Activated effector memory CD4-positive, alpha-beta T cell treated with anti-CD3 and anti-CD28 coated beads, Interleukin-2, amount 50 U/mL, for 16 hours (primary cell): ENCODE measurements at regions not wholly inside any gene's neighbourhood (a gene's known extent, or its start where the extent isn't known, plus 50 kb on each side); places are given as distances from the start of the nearest gene placed in this dataset.

ENCODE experiments used
- DNase-seq: peaks from one replicate; pipeline ENCODE4 v3.0.0-alpha.2; 2020

DNA sequence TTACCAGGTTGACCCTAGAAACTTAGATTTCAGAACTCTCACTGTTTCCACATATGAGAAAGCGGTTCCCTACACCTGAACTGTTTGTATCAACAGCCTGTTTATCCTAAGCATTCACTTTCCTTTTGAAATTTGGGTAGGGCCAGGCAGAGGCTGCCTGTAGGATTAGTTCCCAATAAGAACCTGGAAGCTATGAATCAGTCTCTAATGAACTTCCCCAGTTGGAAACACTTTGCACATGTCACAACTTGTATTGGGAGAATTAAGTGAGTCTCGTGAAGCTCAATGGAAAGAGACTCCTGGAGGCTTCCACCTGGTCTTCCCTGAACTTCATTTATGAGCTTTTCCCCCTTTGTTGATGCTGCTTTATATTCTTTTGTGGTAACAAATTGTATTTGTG is 486.6 kb upstream of the HS6ST1 start:
- DNase-seq: no peak

DNA sequence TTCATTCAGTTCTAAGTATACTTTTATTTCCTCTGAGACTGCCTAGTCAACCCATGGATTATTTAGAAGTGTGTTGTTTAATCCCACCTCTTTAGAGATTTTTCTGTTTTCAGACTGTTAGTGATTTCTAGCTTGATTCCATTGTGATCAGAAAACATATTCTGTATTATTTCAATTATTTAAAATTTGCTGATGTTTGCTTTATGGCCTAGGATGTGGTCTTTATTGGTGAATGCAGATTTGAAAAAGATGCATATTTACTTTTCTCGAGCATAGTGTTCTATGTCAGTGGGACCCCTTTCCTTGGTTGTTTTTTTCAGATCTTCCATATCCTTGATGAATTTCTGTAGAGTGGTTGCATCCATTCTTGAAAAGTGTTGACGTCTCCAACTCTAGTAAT is 487.2 kb upstream of the HS6ST1 start:
- DNase-seq: no peak

DNA sequence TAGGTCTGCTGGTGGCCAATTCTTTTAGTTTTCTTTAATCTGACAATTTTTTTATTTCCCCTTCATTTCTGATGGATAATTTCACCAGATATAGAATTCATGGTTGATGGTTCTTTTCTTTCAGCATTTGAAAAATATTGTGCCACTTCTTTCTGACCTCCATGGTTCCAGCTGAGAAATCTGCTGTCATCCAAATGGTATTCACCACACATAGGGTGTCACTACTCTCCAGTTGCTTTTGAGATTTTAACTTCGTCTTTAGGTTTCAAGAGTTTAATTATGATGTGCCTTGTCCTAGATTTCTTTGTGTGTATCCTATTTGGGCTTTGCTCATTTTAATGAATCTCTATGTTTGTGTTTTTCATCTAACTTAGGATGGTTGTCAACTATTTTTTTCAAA is 488.6 kb upstream of the HS6ST1 start:
- DNase-seq: no peak

DNA sequence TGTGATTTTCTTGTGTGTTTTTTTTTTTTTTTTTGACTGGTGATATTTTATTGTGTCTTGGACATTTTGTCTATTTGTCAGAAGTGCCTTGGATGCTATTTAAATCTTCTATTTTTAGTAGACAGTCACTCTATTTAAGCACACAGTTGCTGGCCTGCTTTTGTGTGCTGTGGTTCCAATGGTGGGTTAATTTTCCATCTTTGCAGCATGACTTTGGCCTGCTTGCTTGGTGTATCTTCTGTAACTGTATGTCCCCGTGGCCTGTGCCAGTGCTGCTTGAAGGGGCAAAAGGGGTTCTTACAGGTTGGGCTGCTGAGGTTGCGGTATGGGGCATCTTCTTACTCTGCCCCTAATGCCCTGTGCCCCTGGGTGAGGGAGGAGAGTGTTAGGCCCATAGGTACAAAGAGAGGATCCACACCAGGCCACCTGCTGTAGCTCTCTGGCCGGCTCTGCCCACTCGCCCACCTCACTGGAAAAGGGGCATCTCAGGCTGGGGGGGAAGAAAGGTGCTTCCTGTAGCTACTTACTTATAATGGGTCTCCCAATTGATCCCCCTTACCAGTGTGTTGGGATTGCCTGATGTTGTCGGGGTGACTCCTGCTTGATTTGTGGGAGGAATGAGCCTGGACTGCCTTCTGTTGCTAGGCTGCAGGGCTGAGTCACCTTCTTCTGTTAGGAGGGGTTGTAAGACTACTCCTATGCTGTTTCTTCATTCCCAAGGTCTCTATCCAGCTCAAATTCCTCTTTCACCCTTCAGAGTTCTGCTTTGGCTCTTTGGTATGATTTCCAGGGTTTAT is 490.0 kb upstream of the HS6ST1 start:
- DNase-seq: no peak

DNA sequence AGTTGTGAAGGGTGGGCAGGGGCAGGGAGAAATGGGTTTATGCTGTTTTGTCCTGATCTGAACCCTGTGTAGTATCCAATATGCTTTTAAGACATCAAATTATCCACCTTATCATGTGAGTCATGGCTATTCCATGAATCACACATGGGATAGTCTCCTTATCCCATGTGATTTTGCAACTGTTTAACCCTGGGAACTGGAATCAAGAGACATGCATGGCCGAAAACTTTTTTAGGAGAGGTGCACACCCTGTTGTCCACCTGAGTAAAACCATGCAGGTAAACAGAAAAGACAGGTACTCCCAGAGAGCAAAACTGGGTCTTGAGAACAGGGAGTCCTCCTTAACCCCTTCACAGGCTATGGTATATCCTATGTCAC is 490.6 kb upstream of the HS6ST1 start:
- DNase-seq: no peak

DNA sequence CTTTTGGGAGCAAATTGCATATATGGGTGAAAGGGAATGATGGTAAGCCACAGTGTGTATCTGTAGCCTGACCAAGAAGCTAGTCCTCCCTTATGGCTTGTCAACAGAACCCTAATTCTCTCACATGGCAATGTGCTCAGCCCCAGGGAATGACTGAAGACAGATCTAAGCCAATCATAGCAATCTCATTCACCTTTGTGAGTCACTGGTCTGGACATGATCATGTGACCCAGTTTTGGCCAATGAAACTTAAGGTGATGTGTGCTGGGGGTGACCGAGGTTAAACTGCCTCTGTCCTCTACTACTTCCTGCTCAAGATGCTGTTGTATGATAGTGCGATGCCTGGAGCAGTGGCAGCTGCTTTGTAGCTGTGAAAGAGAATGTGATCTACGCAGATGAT is 491.2 kb upstream of the HS6ST1 start:
- no peak for DNase-seq

DNA sequence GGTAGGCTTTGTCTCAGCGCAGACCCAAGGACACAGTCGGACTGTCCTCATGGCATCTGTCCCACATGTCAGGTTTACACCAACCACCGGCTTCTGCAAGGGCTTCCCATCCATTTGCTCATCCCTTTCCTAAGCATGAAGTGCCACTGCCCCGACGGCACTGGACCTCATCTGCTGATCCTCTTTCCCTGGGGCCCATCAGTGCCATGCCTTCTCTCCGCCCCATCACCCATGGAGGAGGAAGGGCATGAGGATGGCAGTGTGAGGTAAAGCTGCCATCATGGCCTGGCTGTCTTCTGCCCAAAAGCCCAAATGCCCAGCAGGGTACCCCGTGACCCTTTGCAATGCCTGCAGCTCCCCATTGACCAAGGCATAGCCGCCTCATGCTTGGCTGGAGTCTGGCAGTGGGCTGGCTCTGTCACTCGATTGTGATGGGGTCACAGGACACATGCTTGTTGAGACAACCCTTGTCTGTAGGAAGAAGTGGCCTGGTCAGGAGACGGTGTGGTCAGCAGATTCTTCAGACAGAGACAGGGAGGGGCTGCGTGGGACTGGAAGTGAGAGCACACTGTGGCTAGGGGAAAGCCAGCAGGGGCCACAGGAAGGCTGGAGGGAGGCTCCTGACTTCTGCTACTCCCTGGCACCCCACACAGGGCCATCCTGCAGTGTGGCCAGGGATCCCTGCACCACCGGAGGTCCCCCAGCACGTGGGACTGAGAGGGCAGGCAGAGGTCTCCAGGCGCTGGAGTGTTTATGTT is 493.7 kb upstream of the HS6ST1 start:
- no peak for DNase-seq

DNA sequence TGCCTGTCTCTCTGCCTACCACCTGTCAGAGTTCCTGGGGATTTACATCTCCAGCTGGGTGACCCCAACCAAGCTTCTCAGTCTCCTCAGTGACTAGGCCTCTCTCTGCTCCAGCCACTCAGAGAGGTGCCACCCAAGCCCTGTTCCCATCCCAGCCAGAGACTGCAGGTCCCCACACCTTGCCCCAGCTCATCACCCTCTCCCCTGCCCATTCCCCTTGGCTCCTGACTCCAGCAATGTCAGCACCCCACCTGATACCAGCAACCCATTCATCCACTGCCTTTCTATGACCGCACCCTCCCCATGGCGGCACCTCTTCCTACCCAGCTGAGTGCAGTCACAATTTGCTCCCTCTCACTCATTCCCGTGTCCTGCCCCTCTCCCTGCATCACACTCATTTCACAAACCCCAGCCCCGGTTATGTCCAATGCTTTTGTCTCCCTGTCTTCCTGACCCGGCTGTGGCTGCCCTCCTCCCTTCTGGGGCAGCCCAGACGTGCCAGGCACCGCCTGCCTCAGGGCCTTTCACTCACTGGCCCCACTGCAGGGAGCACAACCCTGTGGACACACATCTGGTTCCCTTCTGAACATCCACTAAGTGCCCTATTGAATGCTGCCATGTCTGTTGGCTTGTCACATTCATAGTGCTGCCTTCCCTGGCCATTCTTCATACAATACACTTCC is 494.8 kb upstream of the HS6ST1 start:
- DNase-seq: no peak

DNA sequence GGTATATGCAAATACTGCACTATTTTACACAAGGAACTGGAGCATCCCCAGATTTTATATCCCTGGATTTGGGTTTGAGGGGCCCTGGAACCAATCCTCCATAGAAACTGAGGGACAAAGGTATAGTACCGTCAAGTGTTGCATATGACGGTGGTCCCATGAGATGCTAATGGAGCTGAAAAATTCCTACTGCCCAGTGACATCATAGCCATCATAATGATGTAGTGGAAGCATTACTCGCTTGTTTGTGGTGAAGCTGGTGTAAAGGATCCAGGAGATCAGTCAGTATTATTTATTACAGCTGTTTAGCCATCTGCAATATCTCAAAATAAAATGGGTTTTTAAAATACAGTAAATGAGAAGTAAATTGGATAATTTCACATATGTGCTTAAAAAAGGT is 496.6 kb upstream of the HS6ST1 start:
- DNase-seq: no peak

DNA sequence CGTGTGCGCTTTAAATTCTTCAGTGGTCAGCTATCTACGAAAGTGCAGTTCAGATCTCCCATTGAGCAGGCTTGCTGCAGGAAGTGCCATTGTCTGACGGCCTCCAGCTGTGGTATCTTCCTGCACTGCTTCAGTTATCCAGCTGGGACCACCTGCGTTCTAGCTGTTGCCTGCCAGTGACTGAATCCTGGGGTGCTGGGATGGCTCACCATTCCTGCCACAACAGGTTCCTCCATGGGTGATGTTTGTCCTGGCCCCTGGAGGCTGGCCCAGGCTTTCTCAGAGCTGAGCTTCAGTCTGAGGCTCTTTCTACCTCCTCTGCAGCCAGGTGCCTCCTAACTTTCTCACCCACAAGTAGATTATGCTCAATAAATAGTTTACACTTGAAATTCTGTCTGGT is 498.5 kb upstream of the HS6ST1 start:
- DNase-seq: no peak

DNA sequence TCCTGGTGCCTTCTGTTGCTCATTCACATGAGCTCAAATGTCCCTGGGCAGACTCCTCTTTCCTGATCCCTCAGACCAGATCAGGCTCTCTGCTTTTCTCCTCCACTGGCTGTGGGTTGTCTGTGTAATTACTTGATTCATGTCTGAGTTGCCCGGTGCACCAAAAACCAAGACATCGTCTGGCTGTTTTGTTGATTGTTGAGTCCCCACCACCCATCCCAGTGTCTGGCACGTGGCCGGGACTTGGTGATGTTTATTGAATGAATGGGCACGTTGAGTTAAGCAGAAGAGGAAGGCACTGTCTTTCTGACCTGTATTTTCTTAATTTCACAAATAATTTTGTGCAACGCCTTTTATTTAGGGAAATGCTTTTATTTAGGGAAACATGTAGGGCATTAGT is 499.1 kb upstream of the HS6ST1 start:
- no peak for DNase-seq

DNA sequence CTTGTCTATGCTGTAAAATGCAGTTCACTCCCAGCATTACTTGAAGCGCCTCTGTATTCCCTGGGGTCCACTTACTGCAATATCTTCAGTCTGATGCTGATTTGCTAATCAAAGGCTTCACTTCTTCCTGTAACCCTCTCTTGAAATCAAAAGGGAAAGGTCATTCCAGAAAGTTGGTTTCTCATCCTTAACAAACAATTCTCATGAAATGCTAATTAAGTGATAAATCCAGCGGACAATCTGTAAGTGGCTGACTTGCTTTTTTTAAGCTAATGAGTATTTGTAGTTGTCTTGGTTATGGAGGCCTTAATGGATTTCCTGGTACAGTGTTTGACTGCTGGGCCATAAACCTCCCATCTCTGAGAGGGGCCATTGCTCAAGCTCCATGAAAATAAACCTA is 499.6 kb upstream of the HS6ST1 start:
- DNase-seq: no peak

DNA sequence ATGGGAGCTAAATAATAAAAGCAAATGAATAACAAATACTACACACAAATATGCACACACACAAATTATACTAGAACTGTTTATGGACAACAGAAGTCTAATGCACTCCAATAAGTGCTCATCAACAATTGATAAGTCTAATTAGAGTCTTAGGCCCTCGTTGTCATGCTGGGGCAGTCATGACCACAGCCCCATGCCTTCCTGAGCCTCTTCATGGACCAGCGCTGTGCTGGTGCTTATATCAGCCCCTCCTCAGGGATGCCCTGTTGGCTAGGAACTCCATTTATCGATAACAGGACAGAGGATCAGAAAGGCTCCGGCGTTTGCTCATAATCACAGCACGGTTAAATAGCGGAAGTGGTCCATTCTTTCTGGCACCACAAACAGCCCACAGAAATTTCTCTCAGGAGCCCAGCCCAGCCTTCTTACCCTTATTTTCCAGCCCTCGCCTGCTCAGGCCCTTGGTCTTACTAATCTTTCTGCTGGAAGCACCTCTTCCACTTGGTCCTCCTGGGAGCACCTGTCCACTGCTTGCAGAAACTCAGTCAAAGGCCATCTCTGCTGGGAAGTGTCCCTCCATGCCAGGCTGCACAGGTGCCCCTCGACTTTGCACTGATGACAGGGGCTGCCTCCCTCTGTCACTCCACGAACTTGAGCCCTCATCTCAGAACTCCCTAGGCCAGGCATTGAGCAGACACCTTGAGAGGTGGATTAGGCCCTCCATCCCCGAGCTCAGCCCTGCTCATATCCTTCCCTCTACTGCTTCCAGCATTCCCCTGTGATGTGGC is 500.2 kb upstream of the HS6ST1 start:
- DNase-seq: no peak

DNA sequence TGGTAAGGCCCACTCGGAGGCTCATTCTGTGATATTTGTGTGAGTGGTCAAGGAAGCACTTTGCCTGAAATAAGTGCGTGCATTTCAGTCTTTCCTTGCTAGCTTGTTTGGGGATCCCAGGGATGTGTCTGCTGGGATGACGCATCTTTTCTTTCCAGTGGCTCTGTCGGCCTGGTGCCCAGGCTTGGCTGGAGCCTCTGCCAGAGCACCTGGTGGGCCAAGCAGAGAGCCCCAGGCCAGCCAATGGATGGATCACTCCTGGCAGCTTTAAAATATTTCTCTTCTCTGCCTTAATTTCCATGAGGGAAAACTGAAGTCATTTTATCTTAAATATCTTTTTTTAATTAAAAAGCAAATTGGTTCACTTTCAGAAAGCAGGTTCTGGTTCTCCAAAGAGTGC is 501.8 kb upstream of the HS6ST1 start:
- DNase-seq: no peak

DNA sequence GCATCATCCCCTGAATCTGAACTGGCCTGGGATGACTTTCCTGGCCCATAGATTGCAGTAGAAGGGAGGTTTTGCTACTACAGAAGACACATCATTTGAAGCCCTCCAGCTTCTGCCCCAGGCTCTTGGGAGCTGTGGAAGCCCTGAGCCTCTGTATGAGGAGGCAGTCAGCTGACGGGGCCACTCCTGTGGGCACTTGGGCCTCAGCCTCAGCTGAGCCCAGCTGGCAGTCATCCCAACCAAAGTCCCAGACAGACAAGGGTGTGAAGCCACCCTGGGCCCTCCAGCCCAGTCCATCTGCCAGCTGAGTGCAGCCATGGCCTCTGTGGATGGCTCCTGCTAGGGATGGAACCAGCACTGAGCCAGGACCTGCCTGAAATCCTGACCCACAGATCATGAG is 502.3 kb upstream of the HS6ST1 start:
- DNase-seq: no peak

DNA sequence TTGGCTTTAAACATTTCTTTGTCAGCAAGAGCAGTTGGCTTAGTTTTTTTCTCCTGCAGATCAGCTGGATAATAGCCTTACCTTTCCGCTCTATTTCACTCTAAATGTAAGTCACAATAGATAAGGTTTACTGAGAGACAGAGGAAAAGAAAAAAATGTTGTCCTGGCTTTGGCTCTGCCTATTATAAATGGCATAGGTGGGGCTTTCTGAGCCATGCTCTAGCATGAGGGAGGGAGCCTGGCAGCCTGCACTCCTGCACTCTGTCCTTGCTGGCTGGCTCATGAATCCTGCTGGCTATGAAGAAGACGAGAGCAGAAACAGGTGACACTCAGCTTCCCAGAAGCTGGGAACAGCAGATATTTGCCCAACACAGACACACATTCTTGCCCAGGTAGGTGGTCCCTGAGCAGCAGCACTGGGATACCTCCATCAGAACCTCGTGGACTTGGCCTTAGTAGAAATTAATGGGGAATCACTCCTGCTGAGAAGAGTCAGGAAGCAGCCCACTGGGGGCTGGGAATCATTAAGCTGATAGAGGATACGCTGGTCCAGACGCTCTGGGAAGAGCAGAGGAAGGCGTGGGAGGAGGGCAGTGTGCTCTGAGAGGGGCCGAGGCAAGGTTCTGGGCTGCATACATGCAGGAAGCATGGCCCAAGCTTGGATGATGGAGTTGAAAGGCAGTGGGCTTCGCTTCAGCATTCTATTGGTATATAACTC is 514.4 kb upstream of the HS6ST1 start:
- no peak for DNase-seq

DNA sequence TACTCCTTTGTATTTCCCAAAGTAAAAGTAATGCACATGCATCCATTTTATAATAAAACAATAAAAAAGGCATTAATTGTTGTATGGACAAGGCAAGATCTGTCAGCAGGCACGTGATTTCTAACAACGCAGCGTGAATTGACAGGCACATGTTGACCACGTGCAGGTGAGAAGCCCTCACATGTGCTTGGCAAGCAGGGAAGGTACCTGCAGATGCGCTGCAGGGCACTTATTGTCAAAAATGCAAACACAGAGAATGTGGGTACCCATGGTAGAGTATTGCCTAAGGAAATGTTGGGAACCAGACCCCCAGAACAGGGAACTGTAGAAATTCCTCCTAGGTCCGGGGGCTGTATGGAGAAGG is 515.0 kb upstream of the HS6ST1 start:
- DNase-seq: no peak

DNA sequence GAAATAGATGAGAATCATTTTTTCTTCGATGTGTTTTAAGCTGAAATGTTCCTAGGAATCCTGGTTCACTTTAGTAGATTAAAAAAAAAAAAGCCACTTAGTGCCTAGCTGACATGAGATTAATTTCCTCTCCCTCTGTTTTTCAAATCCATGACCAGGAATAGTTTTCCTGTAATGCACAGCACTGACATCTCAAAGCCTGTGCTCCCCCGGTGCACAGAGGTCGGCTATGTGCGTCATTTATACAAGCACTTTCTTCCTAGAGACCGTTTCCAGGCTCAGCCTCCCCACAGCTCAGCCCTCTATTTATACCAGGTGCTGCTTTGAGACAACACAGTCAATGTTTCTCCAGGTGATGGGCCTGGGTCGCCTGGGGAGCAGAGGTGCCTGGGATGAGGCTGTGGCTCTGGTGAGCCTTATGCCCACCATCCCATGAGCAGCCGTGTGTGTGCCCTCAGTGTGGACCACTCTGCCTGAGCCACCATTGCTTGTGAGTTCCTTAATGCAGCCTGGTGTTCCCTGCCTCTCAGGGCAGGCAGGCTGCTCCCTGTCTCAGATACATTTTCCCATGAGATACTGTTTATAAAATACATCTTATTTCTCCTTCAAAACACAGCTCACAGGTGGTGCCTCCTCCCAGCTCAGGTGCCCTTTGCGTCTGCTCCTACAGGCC is 515.7 kb upstream of the HS6ST1 start:
- no peak for DNase-seq

DNA sequence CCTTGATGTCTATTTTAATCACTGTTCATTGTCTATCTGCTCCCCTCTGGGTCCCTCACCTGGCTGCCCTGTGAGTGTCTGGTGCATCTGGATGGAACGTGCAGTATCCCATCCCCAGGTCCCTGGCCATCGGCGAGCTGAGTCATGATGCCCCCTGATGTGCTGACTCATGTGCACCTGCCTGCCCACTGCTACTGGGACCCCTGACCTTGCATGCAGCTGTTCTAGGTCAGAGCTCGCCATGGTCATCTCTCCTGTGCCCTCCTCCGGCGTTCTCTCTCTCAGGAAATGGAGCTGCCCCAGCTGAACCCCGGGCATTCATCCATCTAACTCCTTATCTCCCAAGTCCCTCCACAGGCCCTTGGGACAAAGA is 516.2 kb upstream of the HS6ST1 start:
- no peak for DNase-seq

DNA sequence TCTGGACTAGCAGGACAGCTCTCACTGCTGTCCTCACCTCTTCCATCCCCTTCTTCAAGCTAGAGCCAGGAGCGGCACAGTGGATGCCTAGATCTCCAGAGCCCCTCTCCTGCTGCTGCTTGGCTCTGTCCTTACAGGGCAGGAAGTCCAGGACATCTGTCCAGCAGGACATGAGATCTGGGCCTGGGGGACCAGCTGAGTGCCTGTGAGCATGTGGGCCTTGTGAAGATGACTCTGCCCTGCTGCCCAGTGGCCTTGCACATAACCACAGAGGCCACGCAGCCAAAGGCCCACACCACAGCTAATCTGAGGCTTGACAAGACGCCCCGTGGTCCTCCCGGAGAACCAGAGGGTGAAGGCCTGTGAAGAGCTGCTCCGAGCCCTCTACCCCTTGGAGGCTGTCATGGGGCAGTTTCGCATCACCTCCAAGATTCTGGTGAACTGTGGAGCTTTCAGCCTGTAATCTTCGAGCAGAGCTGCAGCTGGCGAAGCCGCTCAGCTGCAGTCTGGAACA is 516.7 kb upstream of the HS6ST1 start:
- DNase-seq: no peak

DNA sequence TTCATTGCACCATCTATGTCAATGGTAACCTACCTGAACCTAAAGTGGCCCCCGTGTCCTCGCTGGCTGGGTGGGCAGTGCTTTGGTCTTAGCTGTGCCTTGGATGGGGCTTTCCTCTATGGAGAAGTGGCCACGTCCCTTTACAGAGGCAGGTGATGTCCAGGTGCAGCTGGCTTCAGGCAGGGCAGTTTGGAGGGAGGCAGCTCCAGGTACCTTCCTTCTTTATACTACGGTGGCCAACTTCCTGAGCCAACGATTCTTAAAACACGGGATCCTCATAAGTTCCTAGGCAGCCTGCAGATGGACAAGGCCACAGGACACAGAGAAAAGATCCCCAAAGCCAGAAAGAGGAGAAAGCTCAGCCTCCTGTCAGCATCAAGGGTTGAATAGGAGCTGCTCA is 517.3 kb upstream of the HS6ST1 start:
- no peak for DNase-seq

DNA sequence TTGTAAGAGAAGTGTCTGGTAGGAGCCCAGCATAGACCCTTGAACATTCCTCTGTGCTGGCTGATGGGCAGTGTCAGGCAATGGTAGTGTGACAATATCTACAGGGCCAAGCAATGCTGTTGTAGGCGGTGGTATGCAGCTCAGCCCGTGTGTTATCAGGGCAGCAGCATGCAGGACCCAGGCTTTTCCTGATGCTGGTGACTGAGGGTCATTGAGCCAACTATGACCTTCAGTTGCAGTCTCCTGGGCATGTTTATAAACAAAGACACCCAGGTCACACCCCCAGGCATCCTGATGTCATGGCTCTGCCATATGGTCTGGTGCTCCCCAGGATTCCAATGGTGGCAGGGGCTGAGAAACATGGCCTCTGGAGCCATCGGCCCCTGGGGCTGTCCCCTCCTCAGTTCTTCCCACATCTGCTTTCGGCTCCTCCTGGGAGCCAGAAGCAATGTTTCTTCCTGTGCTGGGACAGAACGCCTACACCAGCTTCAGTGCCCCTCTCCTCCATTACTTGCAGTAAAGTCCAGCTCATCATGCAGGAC is 518.0 kb upstream of the HS6ST1 start:
- DNase-seq: no peak
